ENCODE measurements at regions not wholly inside any gene's neighbourhood (a gene's known extent, or its start where the extent isn't known, plus 50 kb on each side); places are given as distances from the start of the nearest gene placed in this dataset.

GRCh38 chr3:38966811-38967692 lies 84.7 kb downstream of the SCN11A start:
- TF ChIP-seq TCF7 (CRISPR knock-in tag; IDR thresholded peaks at IDR 0.05; ENCODE audit: low read depth), result no peak
- TF ChIP-seq E2F5 (CRISPR knock-in tag; IDR thresholded peaks at IDR 0.05), result no peak
- no peak for TF ChIP-seq TEAD4 (CRISPR knock-in tag; IDR thresholded peaks at IDR 0.05)
- TF ChIP-seq OVOL2 (CRISPR knock-in tag; IDR thresholded peaks at IDR 0.05; ENCODE audit: borderline replicate concordance), result no peak
- TF ChIP-seq CTCF (IDR thresholded peaks at IDR 0.05), result no peak
- TF ChIP-seq NR2C2 (CRISPR knock-in tag; IDR thresholded peaks at IDR 0.05), result no peak
- no peak for TF ChIP-seq ERG (CRISPR knock-in tag; IDR thresholded peaks at IDR 0.05)
- no peak for TF ChIP-seq E2F4 (CRISPR knock-in tag; IDR thresholded peaks at IDR 0.05; ENCODE audit: borderline replicate concordance, low read depth)
- TF ChIP-seq ZNF281 (CRISPR knock-in tag; IDR thresholded peaks at IDR 0.05), result no peak

Data from WTC11 (cell line).